Hepatocyte (in vitro differentiated cells): ENCODE measurements at regions not wholly inside any gene's neighbourhood (a gene's known extent, or its start where the extent isn't known, plus 50 kb on each side); places are given as distances from the start of the nearest gene placed in this dataset.

ENCODE experiments used
- DNase-seq: peaks from one replicate; pipeline ENCODE4 v3.0.0-alpha.2; 2016; ENCODE audit warnings: low spot score
- H2AFZ ChIP-seq: fragments of 200-600 bp; sonication (generic); 2 replicates; pipeline ENCODE4 v1.6.0; 2016; ENCODE audit warnings: antibody characterized with exemption, mild to moderate bottlenecking
- H3K27ac ChIP-seq: fragments of 200-600 bp; sonication (generic); 2 replicates; pipeline ENCODE4 v1.5.1; 2016; ENCODE audit warnings: mild to moderate bottlenecking
- H3K27me3 ChIP-seq: fragments of 200-600 bp; sonication (generic); 2 replicates; pipeline ENCODE4 v1.6.1; 2016
- H3K36me3 ChIP-seq: fragments of 200-600 bp; sonication (generic); replicated peaks from 2 replicates; pipeline ENCODE4 v1.5.1; 2016; ENCODE audit warnings: low read depth; ENCODE audit not compliant: insufficient read depth
- H3K4me1 ChIP-seq: fragments of 200-600 bp; sonication (generic); 2 replicates; pipeline ENCODE4 v1.5.1; 2016; ENCODE audit warnings: mild to moderate bottlenecking, moderate library complexity; ENCODE audit not compliant: insufficient read depth
- H3K4me2 ChIP-seq: fragments of 200-600 bp; sonication (generic); 2 replicates; pipeline ENCODE4 v1.6.0; 2016
- H3K4me3 ChIP-seq: fragments of 200-600 bp; sonication (generic); 2 replicates; pipeline ENCODE4 v1.5.1; 2016; ENCODE audit warnings: mild to moderate bottlenecking
- H3K79me2 ChIP-seq: fragments of 200-600 bp; sonication (generic); 2 replicates; pipeline ENCODE4 v1.6.0; 2017; ENCODE audit warnings: mild to moderate bottlenecking
- H3K9me2 ChIP-seq: fragments of 200-600 bp; sonication (generic); replicated peaks from 2 replicates; pipeline ENCODE4 v1.6.0; 2017; ENCODE audit warnings: mild to moderate bottlenecking; ENCODE audit not compliant: insufficient read depth
- H3K9me3 ChIP-seq: fragments of 200-600 bp; sonication (generic); 2 replicates; pipeline ENCODE4 v1.5.1; 2016; ENCODE audit warnings: low read depth, mild to moderate bottlenecking
- H4K20me1 ChIP-seq: fragments of 200-600 bp; sonication (generic); 2 replicates; pipeline ENCODE4 v1.6.0; 2016; ENCODE audit warnings: mild to moderate bottlenecking; ENCODE audit not compliant: insufficient read depth, poor library complexity, severe bottlenecking
- CTCF ChIP-seq: fragments of 200-600 bp; sonication (generic); IDR thresholded peaks from 2 replicates; pipeline ENCODE4 v1.5.1; 2016; ENCODE audit warnings: antibody characterized with exemption, mild to moderate bottlenecking; ENCODE audit not compliant: poor library complexity
- EZH2 ChIP-seq: fragments of 200-600 bp; sonication (generic); IDR thresholded peaks from 2 replicates; pipeline ENCODE4 v1.6.1; 2016; ENCODE audit warnings: antibody characterized with exemption, mild to moderate bottlenecking, borderline replicate concordance
- EZH2phosphoT487 ChIP-seq: fragments of 200-600 bp; sonication (generic); IDR thresholded peaks from one replicate; pipeline ENCODE4 v1.6.1; 2018; ENCODE audit warnings: antibody characterized with exemption, mild to moderate bottlenecking, low read depth, moderate library complexity; ENCODE audit not compliant: unreplicated experiment, severe bottlenecking
- WGBS: methylation state at CpG from one replicate; pipeline ENCODE4 v1.1.6; 2016; ENCODE audit warnings: low lambda C conversion rate; ENCODE audit errors: missing lambda C conversion rate; 5-methylcytosine and 5-hydroxymethylcytosine counted together

- no peaks in the 10 kb centered on the region for H3K9me2 ChIP-seq
- no peaks in the 10 kb centered on the region for H3K4me1 ChIP-seq
- DNase-seq: no peak
- no peak for TF ChIP-seq EZH2
- no peak for TF ChIP-seq CTCF
- TF ChIP-seq EZH2phosphoT487: no peak
- no peak overlapping the region for H3K27ac ChIP-seq
- no peaks in the 10 kb centered on the region for H3K9me3 ChIP-seq
- no peaks in the 10 kb centered on the region for H3K27me3 ChIP-seq
- no peaks in the 10 kb centered on the region for H3K79me2 ChIP-seq
- no peaks in the 10 kb centered on the region for H3K36me3 ChIP-seq
- H2AFZ ChIP-seq: no peak overlapping the region
- H4K20me1 ChIP-seq: no peaks in the 10 kb centered on the region
- H3K4me2 ChIP-seq: no peak overlapping the region
- H3K4me3 ChIP-seq: no peak overlapping the region
Measured at GRCh38 chr4:179631321-179631720, 2189.1 kb upstream of the AGA start.

- Histone ChIP-seq H3K4me2 (no peak overlapping the region), H3K4me3 (no peak overlapping the region), H3K4me1 (no peaks in the 10 kb centered on the region), H2AFZ (no peak overlapping the region), H3K9me2 (no peaks in the 10 kb centered on the region), H3K27ac (no peak overlapping the region), H3K9me3 (no peaks in the 10 kb centered on the region), H3K79me2 (no peaks in the 10 kb centered on the region), H3K27me3 (no peaks in the 10 kb centered on the region), H3K36me3 (no peaks in the 10 kb centered on the region), H4K20me1 (no peaks in the 10 kb centered on the region)
- no peak for TF ChIP-seq EZH2phosphoT487
- no peak for TF ChIP-seq CTCF
- TF ChIP-seq EZH2: no peak
- DNase-seq: no peak
- 70% methylated on average over 3 of the region's 3 CpGs for WGBS
Measured at GRCh38 chr4:179634862-179635261, 2192.6 kb upstream of the AGA start.

- H2AFZ ChIP-seq: no peak overlapping the region
- no peak for DNase-seq
- no peaks in the 10 kb centered on the region for H3K36me3 ChIP-seq
- no peaks in the 10 kb centered on the region for H3K4me1 ChIP-seq
- H3K27me3 ChIP-seq: no peaks in the 10 kb centered on the region
- no peak overlapping the region for H3K4me3 ChIP-seq
- TF ChIP-seq EZH2phosphoT487: no peak
- TF ChIP-seq CTCF: no peak
- TF ChIP-seq EZH2: no peak
- no peaks in the 10 kb centered on the region for H4K20me1 ChIP-seq
- no peaks in the 10 kb centered on the region for H3K79me2 ChIP-seq
- no peak overlapping the region for H3K27ac ChIP-seq
- H3K4me2 ChIP-seq: no peak overlapping the region
- no peaks in the 10 kb centered on the region for H3K9me2 ChIP-seq
- no peaks in the 10 kb centered on the region for H3K9me3 ChIP-seq
Measured at GRCh38 chr4:179662522-179662921, 2220.3 kb upstream of the AGA start.
